H9 (cell line): ENCODE measurements at regions not wholly inside any gene's neighbourhood (a gene's known extent, or its start where the extent isn't known, plus 50 kb on each side); places are given as distances from the start of the nearest gene placed in this dataset.

Source experiments
- DNase-seq: peaks from one replicate; pipeline ENCODE4 v3.0.0-alpha.2; 2017
- H2AFZ ChIP-seq: one replicate; pipeline ENCODE4 v1.6.1; 2013; ENCODE audit warnings: mild to moderate bottlenecking, low read length, control low read depth, moderate library complexity
- H2AK5ac ChIP-seq: 2 replicates; pipeline ENCODE4 v1.6.1; 2013; ENCODE audit warnings: low read length, control low read depth, mixed read lengths; ENCODE audit not compliant: insufficient read length
- H2BK120ac ChIP-seq: one replicate; pipeline ENCODE4 v1.6.1; 2013; ENCODE audit warnings: low read depth, mild to moderate bottlenecking, low read length, control low read depth, inconsistent platforms; ENCODE audit not compliant: poor library complexity, severe bottlenecking
- H2BK12ac ChIP-seq: 2 replicates; pipeline ENCODE4 v1.6.1; 2013; ENCODE audit warnings: low read length, control low read depth, mixed read lengths, low read depth; ENCODE audit not compliant: insufficient read length
- H2BK15ac ChIP-seq: 2 replicates; pipeline ENCODE4 v1.6.1; 2013; ENCODE audit warnings: low read depth, low read length, control low read depth
- H2BK20ac ChIP-seq: one replicate; pipeline ENCODE4 v1.6.1; 2013; ENCODE audit warnings: low read depth, mild to moderate bottlenecking, low read length, control low read depth, inconsistent platforms; ENCODE audit not compliant: poor library complexity, severe bottlenecking
- H2BK5ac ChIP-seq: 2 replicates; pipeline ENCODE4 v1.6.1; 2013; ENCODE audit warnings: low read length, control low read depth, mixed read lengths; ENCODE audit not compliant: insufficient read length
- H3K14ac ChIP-seq: 2 replicates; pipeline ENCODE4 v1.6.1; 2013; ENCODE audit warnings: low read length, control low read depth; ENCODE audit not compliant: insufficient read depth
- H3K18ac ChIP-seq: 2 replicates; pipeline ENCODE4 v1.6.1; 2013; ENCODE audit warnings: low read depth, mild to moderate bottlenecking, mixed read lengths, low read length, control low read depth; ENCODE audit not compliant: insufficient read length
- H3K23ac ChIP-seq: 2 replicates; pipeline ENCODE4 v1.6.1; 2013; ENCODE audit warnings: low read length, control low read depth, mixed read lengths, low read depth; ENCODE audit not compliant: insufficient read length
- H3K23me2 ChIP-seq: 2 replicates; pipeline ENCODE4 v1.6.1; 2013; ENCODE audit warnings: low read depth, mild to moderate bottlenecking, mixed read lengths, low read length, control low read depth; ENCODE audit not compliant: insufficient read length, poor library complexity, severe bottlenecking
- H3K27ac ChIP-seq: 2 replicates; pipeline ENCODE4 v1.5.1; 2013; ENCODE audit warnings: low read length, control low read depth, mixed read lengths, low read depth; ENCODE audit not compliant: insufficient read length
- H3K27me3 ChIP-seq: 2 replicates; pipeline ENCODE4 v1.6.1; 2013; ENCODE audit warnings: low read length, control low read depth, inconsistent platforms; ENCODE audit not compliant: insufficient read depth
- H3K4ac ChIP-seq: 2 replicates; pipeline ENCODE4 v1.6.1; 2013; ENCODE audit warnings: low read depth, mild to moderate bottlenecking, control low read depth, inconsistent platforms, low read length, moderate library complexity
- H3K4me1 ChIP-seq: 2 replicates; pipeline ENCODE4 v1.6.1; 2013; ENCODE audit warnings: low read length, control low read depth, inconsistent platforms; ENCODE audit not compliant: insufficient read depth
- H3K4me2 ChIP-seq: 2 replicates; pipeline ENCODE4 v1.6.1; 2013; ENCODE audit warnings: low read length, control low read depth, mixed read lengths; ENCODE audit not compliant: insufficient read length, insufficient read depth
- H3K56ac ChIP-seq: 2 replicates; pipeline ENCODE4 v1.6.1; 2013; ENCODE audit warnings: low read depth, mild to moderate bottlenecking, mixed read lengths, low read length, control low read depth; ENCODE audit not compliant: insufficient read length
- H3K79me1 ChIP-seq: 2 replicates; pipeline ENCODE4 v1.6.1; 2013; ENCODE audit warnings: low read depth, mild to moderate bottlenecking, moderate library complexity, low read length, control low read depth, inconsistent platforms; ENCODE audit not compliant: insufficient read depth, poor library complexity, severe bottlenecking
- H3K79me2 ChIP-seq: 2 replicates; pipeline ENCODE4 v1.6.1; 2013; ENCODE audit warnings: low read length, control low read depth, inconsistent platforms; ENCODE audit not compliant: insufficient read depth
- H3K9ac ChIP-seq: 2 replicates; pipeline ENCODE4 v1.6.1; 2013; ENCODE audit warnings: low read length, control low read depth, mixed read lengths; ENCODE audit not compliant: insufficient read length; ENCODE audit errors: extremely low read depth
- H3K9me3 ChIP-seq: one replicate; pipeline ENCODE4 v1.6.1; 2013; ENCODE audit warnings: low read depth, low read length, inconsistent platforms; ENCODE audit not compliant: control insufficient read depth
- H3T11ph ChIP-seq: one replicate; pipeline ENCODE4 v1.6.1; 2013; ENCODE audit warnings: mild to moderate bottlenecking, low read length, control low read depth, inconsistent platforms
- H4K20me1 ChIP-seq: one replicate; pipeline ENCODE4 v1.6.1; 2013; ENCODE audit not compliant: control insufficient read depth, insufficient read length, insufficient read depth
- H4K5ac ChIP-seq: 2 replicates; pipeline ENCODE4 v1.6.1; 2013; ENCODE audit warnings: low read depth, mild to moderate bottlenecking, mixed read lengths, low read length, control low read depth; ENCODE audit not compliant: insufficient read length
- H4K8ac ChIP-seq: replicated peaks from 2 replicates; pipeline ENCODE4 v1.6.1; 2013; ENCODE audit warnings: low read length, control low read depth, mixed read lengths, low read depth; ENCODE audit not compliant: insufficient read length
- H4K91ac ChIP-seq: 2 replicates; pipeline ENCODE4 v1.6.1; 2013; ENCODE audit warnings: low read depth, mild to moderate bottlenecking, moderate library complexity, mixed read lengths, low read length, control low read depth; ENCODE audit not compliant: insufficient read length
- H3K27ac Mint-ChIP-seq, 3 experiments: 2 replicates in 2 of 3; 3 replicates in 1 of 3; pipeline ENCODE4 v1.8.0; 2020 to 2021; ENCODE audit warnings: mixed read lengths in 3 of 3, mild to moderate bottlenecking in 1 of 3, moderate library complexity in 1 of 3
- H3K27me3 Mint-ChIP-seq: 2 replicates; pipeline ENCODE4 v1.8.0; 2021; ENCODE audit warnings: low read depth, mild to moderate bottlenecking, moderate library complexity, mixed read lengths
- H3K36me3 Mint-ChIP-seq, 3 experiments: 2 replicates in 2 of 3; 3 replicates in 1 of 3; pipeline ENCODE4 v1.8.0; 2020 to 2021; ENCODE audit warnings: low read depth in 3 of 3, mixed read lengths in 3 of 3; ENCODE audit not compliant: insufficient read depth in 1 of 3
- H3K4me1 Mint-ChIP-seq, 2 experiments: 2 replicates each; pipeline ENCODE4 v1.8.0; 2020; ENCODE audit warnings: mixed read lengths in 2 of 2
- H3K4me3 Mint-ChIP-seq, 2 experiments: 2 replicates in 1 of 2; 3 replicates in 1 of 2; pipeline ENCODE4 v1.8.0; 2020 to 2021; ENCODE audit warnings: mild to moderate bottlenecking in 2 of 2, mixed read lengths in 2 of 2, moderate library complexity in 1 of 2
- H3K9me3 Mint-ChIP-seq, 2 experiments: 2 replicates in 1 of 2; 3 replicates in 1 of 2; pipeline ENCODE4 v1.8.0; 2020; ENCODE audit warnings: mild to moderate bottlenecking in 2 of 2, mixed read lengths in 2 of 2, moderate library complexity in 1 of 2
- WGBS: extraction: QIAGEN DNeasy Blood & Tissue Kit; methylation state at CpG from one replicate; pipeline ENCODE4 v1.1.7; 2013; ENCODE audit warnings: missing lambda C conversion rate, low lambda C conversion rate, mixed read lengths; ENCODE audit not compliant: insufficient read length; ENCODE audit errors: extremely low coverage; 5-methylcytosine and 5-hydroxymethylcytosine counted together
- TF ChIP-seq, protein P1 (sequence below): fragments of 200-600 bp; sonication (generic); conservative IDR thresholded peaks from 3 replicates; pipeline ENCODE4 v1.8.0; 2021; ENCODE audit warnings: antibody characterized with exemption, mild to moderate bottlenecking

DNA sequence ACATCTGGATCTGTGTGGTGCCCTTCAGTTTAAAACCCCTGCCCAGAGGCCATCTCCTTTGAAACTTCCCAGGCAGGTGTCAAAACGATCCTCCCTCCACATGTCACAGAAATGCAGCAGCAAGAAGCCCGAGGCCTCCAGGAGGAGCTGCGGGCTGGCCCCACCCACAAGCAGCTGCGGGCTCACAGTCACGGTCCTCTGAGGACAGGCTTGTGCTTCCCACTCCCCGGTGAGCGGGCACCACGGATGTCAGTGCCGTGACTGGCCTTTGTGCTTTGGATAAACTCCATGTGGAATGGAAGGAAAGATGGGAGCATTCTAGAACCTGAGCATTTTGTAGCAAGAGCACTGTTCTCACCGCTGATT, 65.8 kb downstream of the SIK1 start:
- Histone ChIP-seq H2BK120ac (no peak overlapping the region), H4K5ac (no peak overlapping the region), H3K9ac (no peak overlapping the region), H3K23me2 (no peaks in the 10 kb centered on the region), H2BK15ac (no peak overlapping the region), H3K79me2 (no peaks in the 10 kb centered on the region), H3T11ph (no peak overlapping the region), H2AK5ac (no peak overlapping the region), H3K56ac (no peak overlapping the region), H3K9me3 (no peaks in the 10 kb centered on the region), H4K91ac (no peak overlapping the region), H3K27me3 (no peaks in the 10 kb centered on the region), H4K8ac (no peak overlapping the region), H3K18ac (no peak overlapping the region), H4K20me1 (no peaks in the 10 kb centered on the region), H2AFZ (no peak overlapping the region), H3K27ac (no peak overlapping the region), H2BK5ac (no peak overlapping the region), H3K4me2 (no peak overlapping the region), H3K4ac (no peak overlapping the region), H3K4me1 (no peaks in the 10 kb centered on the region; the same call in 1 of the 2 replicates), H3K79me1 (no peaks in the 10 kb centered on the region), H3K23ac (no peak overlapping the region), H2BK12ac (no peak overlapping the region), H2BK20ac (no peak overlapping the region), H3K14ac (no peak overlapping the region)
- Mint-ChIP-seq H3K4me3 (no peak overlapping the region; a peak in 1 of 5 replicates), H3K4me1 (peaks cover 23 to 37% of the 10 kb centered on the region in 2 experiments), H3K9me3 (no peaks in the 10 kb centered on the region), H3K27me3 (peaks cover 5% of the 10 kb centered on the region), H3K36me3 (no peaks in the 10 kb centered on the region; a peak in 1 of 7 replicates), H3K27ac (no peak overlapping the region; a peak in 1 of 7 replicates)
- TF ChIP-seq, protein P1, sequence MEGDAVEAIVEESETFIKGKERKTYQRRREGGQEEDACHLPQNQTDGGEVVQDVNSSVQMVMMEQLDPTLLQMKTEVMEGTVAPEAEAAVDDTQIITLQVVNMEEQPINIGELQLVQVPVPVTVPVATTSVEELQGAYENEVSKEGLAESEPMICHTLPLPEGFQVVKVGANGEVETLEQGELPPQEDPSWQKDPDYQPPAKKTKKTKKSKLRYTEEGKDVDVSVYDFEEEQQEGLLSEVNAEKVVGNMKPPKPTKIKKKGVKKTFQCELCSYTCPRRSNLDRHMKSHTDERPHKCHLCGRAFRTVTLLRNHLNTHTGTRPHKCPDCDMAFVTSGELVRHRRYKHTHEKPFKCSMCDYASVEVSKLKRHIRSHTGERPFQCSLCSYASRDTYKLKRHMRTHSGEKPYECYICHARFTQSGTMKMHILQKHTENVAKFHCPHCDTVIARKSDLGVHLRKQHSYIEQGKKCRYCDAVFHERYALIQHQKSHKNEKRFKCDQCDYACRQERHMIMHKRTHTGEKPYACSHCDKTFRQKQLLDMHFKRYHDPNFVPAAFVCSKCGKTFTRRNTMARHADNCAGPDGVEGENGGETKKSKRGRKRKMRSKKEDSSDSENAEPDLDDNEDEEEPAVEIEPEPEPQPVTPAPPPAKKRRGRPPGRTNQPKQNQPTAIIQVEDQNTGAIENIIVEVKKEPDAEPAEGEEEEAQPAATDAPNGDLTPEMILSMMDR, result no peak
- no CpG with 5 or more reads among the region's 10 CpGs for WGBS
- DNase-seq, result no peak
